Caco-2 (cell line): ENCODE measurements at regions not wholly inside any gene's neighbourhood (a gene's known extent, or its start where the extent isn't known, plus 50 kb on each side); places are given as distances from the start of the nearest gene placed in this dataset.

Experiments
- BruUV-seq: library from RNA; stranded (reverse); fragments of 400-500 nt; replicated peaks from 2 replicates; lab custom pipeline; 2021; lab: Mats Ljungman, UMichigan
- CTCF ChIA-PET: fragments of 300-600 bp; sonication (Branson Sonifier 250); formaldehyde crosslinking; loops from one replicate; lab custom pipeline; 2022; ENCODE audit warnings: antibody characterized with exemption; lab: Charles Lee
- POLR2A ChIA-PET: fragments of 300-600 bp; sonication (Branson Sonifier 250); formaldehyde crosslinking; loops from one replicate; lab custom pipeline; 2022; ENCODE audit warnings: antibody characterized with exemption; lab: Charles Lee
- DNase-seq, 2 experiments: peaks; one replicate each; pipeline versions ENCODE4 v3.0.0 to v3.0.0-alpha.2; 2020 to 2022
- H3K27me3 ChIP-seq: replicated peaks from 2 replicates; pipeline ENCODE4 v1.6.0; 2011; ENCODE audit warnings: low read length; ENCODE audit not compliant: control insufficient read depth, insufficient read depth
- H3K36me3 ChIP-seq: 2 replicates; pipeline ENCODE4 v1.5.1; 2011; ENCODE audit warnings: low read length; ENCODE audit not compliant: control insufficient read depth, insufficient read depth
- H3K4me1 ChIP-seq: fragments of 250-450 bp; sonication (Bioruptor Pico); 2 replicates; pipeline ENCODE4 v1.5.1; 2020; ENCODE audit warnings: mild to moderate bottlenecking
- H3K4me3 ChIP-seq: 2 replicates; pipeline ENCODE4 v1.5.1; 2011; ENCODE audit warnings: low read depth, mild to moderate bottlenecking, control low read depth, low read length
- H3K9me3 ChIP-seq: fragments of 250-450 bp; sonication (Bioruptor Pico); 2 replicates; pipeline ENCODE4 v1.5.1; 2020; ENCODE audit warnings: mild to moderate bottlenecking, moderate library complexity
- H3K27ac Mint-ChIP-seq: one replicate; pipeline ENCODE4 v1.8.0; 2022; ENCODE audit warnings: mixed read lengths; ENCODE audit not compliant: unreplicated experiment
- H3K27me3 Mint-ChIP-seq: one replicate; pipeline ENCODE4 v1.8.0; 2022; ENCODE audit warnings: mixed read lengths; ENCODE audit not compliant: insufficient read depth, unreplicated experiment
- H3K36me3 Mint-ChIP-seq: one replicate; pipeline ENCODE4 v1.8.0; 2022; ENCODE audit warnings: mild to moderate bottlenecking, mixed read lengths; ENCODE audit not compliant: insufficient read depth, unreplicated experiment
- H3K4me1 Mint-ChIP-seq: one replicate; pipeline ENCODE4 v1.8.0; 2022; ENCODE audit warnings: low read depth, mixed read lengths; ENCODE audit not compliant: unreplicated experiment
- H3K4me3 Mint-ChIP-seq: one replicate; pipeline ENCODE4 v1.8.0; 2022; ENCODE audit warnings: mild to moderate bottlenecking, moderate library complexity, mixed read lengths; ENCODE audit not compliant: unreplicated experiment
- H3K9me3 Mint-ChIP-seq: one replicate; pipeline ENCODE4 v1.8.0; 2022; ENCODE audit warnings: mixed read lengths; ENCODE audit not compliant: unreplicated experiment
- intact Hi-C: fragments of 100-400 bp; cut with micrococcal nuclease; formaldehyde crosslinking; loops from one replicate; pipeline ENCODE4 v1.10.0; 2022; ENCODE audit not compliant: unreplicated experiment
- TF ChIP-seq, protein P1 (sequence below), 2 experiments: fragments of 200-600 bp in 1 of 2; IDR thresholded peaks; 1 replicate in 1 of 2; 2 replicates in 1 of 2; pipeline versions ENCODE4 v1.5.1 to v1.8.0; 2011 to 2022; ENCODE audit warnings: antibody characterized with exemption in 1 of 2, control low read depth in 1 of 2, inconsistent platforms in 1 of 2, low read depth in 1 of 2, low read length in 1 of 2, mild to moderate bottlenecking in 1 of 2, moderate library complexity in 1 of 2; ENCODE audit not compliant: insufficient read depth in 1 of 2, severe bottlenecking in 1 of 2, unreplicated experiment in 1 of 2

DNA sequence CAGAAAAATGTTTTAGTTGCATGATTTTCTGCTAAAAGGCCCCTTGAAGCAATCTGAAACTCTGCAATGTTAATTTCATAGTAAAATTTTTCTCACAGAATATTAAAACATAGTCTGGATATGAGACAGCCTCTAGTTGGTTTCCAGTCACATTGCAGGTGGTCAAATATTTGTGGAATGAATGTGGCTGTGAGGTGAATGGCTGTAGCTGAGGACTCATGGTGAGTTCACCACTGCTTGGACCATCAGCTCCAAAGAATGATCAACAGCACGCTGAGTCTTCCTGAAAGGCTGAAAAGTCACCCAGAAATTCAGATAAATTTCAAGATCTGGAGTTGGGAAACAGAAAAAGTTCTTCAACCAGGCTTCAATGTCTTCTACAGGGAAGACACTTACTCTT, 79.8 kb downstream of the MAT2B start:
- Mint-ChIP-seq H3K27ac (no peak overlapping the region), H3K36me3 (no peaks in the 10 kb centered on the region), H3K4me3 (no peak overlapping the region), H3K4me1 (no peaks in the 10 kb centered on the region), H3K27me3 (peaks cover 5% of the 10 kb centered on the region), H3K9me3 (no peaks in the 10 kb centered on the region)
- CTCF ChIA-PET, result no interaction called here
- intact Hi-C loops, result no loop called here
- Histone ChIP-seq H3K4me1 (no peaks in the 10 kb centered on the region), H3K27me3 (no peaks in the 10 kb centered on the region), H3K36me3 (no peaks in the 10 kb centered on the region), H3K9me3 (no peaks in the 10 kb centered on the region), H3K4me3 (no peak overlapping the region)
- TF ChIP-seq, protein P1, sequence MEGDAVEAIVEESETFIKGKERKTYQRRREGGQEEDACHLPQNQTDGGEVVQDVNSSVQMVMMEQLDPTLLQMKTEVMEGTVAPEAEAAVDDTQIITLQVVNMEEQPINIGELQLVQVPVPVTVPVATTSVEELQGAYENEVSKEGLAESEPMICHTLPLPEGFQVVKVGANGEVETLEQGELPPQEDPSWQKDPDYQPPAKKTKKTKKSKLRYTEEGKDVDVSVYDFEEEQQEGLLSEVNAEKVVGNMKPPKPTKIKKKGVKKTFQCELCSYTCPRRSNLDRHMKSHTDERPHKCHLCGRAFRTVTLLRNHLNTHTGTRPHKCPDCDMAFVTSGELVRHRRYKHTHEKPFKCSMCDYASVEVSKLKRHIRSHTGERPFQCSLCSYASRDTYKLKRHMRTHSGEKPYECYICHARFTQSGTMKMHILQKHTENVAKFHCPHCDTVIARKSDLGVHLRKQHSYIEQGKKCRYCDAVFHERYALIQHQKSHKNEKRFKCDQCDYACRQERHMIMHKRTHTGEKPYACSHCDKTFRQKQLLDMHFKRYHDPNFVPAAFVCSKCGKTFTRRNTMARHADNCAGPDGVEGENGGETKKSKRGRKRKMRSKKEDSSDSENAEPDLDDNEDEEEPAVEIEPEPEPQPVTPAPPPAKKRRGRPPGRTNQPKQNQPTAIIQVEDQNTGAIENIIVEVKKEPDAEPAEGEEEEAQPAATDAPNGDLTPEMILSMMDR (IDR thresholded peaks at IDR 0.05; ENCODE audit: insufficient read depth in 1 of 2, low read depth in 1 of 2, low read length in 1 of 2, severe bottlenecking in 1 of 2, unreplicated experiment in 1 of 2), result no peak
- no TSS peak for BruUV-seq
- DNase-seq, result no peak
- POLR2A ChIA-PET, result no interaction called here

DNA sequence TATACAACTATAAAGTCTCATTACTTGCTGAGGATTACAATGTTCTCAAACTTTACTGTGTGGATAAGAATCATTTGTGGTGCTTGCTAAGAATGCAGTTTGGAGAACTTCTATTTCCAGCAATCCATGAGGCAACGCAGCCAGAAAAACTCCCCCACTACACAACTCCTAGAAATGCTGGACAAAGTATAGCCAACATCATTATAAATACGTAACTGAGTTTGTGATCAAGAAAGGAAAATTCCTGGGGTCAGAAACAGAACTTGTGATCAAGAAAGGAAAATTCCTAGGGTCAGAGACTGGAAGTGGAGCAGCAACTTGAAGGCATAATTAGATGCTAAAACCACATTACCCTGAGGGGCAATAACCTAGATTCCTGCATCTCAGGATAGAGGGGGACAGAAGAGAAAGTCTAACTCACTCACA, 81.1 kb downstream of the MAT2B start:
- no peaks in the 10 kb centered on the region for H3K9me3 ChIP-seq
- TF ChIP-seq, protein P1 (IDR thresholded peaks at IDR 0.05; ENCODE audit: insufficient read depth in 1 of 2, low read depth in 1 of 2, low read length in 1 of 2, severe bottlenecking in 1 of 2, unreplicated experiment in 1 of 2), result no peak
- H3K4me3 ChIP-seq, result no peak overlapping the region
- Mint-ChIP-seq H3K4me3 (no peak overlapping the region), H3K27ac (no peak overlapping the region), H3K9me3 (no peaks in the 10 kb centered on the region), H3K27me3 (peaks cover 5% of the 10 kb centered on the region), H3K36me3 (no peaks in the 10 kb centered on the region), H3K4me1 (no peaks in the 10 kb centered on the region)
- H3K27me3 ChIP-seq, result no peaks in the 10 kb centered on the region
- no peak for DNase-seq
- no TSS peak for BruUV-seq
- no peaks in the 10 kb centered on the region for H3K4me1 ChIP-seq
- H3K36me3 ChIP-seq, result no peaks in the 10 kb centered on the region
- CTCF ChIA-PET, result no interaction called here
- intact Hi-C loops, result no loop called here
- POLR2A ChIA-PET, result no interaction called here

DNA sequence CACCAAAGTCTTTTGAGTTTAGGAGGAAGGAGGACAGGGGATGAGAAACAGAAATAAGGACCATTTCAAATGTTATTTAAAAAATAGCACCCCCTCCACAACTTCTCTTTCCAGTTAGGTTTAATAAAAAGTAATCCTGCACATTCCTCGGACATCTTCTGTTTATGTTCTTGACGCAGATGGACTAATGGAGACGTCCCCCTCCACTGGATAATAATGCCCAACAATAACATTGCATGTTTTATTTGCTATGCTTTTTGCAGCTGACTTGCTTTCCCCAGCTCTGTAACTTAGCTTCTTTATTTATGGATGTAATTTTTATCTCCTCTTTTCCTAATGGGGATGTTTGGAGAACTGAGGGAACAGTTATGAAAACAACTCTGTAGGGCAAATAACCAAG, 89.5 kb downstream of the MAT2B start:
- H3K9me3 Mint-ChIP-seq, result no peaks in the 10 kb centered on the region
- CTCF ChIA-PET, result no interaction called here
- intact Hi-C loops, result no loop called here
- no peaks in the 10 kb centered on the region for H3K36me3 ChIP-seq
- H3K27me3 Mint-ChIP-seq, result no peaks in the 10 kb centered on the region
- H3K27ac Mint-ChIP-seq, result no peak overlapping the region
- H3K36me3 Mint-ChIP-seq, result no peaks in the 10 kb centered on the region
- POLR2A ChIA-PET, result no interaction called here
- BruUV-seq, result no TSS peak
- H3K4me1 ChIP-seq, result no peaks in the 10 kb centered on the region
- H3K27me3 ChIP-seq, result no peaks in the 10 kb centered on the region
- H3K4me3 ChIP-seq, result no peak overlapping the region
- TF ChIP-seq, protein P1 (IDR thresholded peaks at IDR 0.05; ENCODE audit: insufficient read depth in 1 of 2, low read depth in 1 of 2, low read length in 1 of 2, severe bottlenecking in 1 of 2, unreplicated experiment in 1 of 2), result no peak
- no peak for DNase-seq
- no peaks in the 10 kb centered on the region for H3K9me3 ChIP-seq
- no peak overlapping the region for H3K4me3 Mint-ChIP-seq
- H3K4me1 Mint-ChIP-seq, result no peaks in the 10 kb centered on the region
